Thyroid gland (tissue), 4 donors: ENCODE measurements at regions not wholly inside any gene's neighbourhood (a gene's known extent, or its start where the extent isn't known, plus 50 kb on each side); places are given as distances from the start of the nearest gene placed in this dataset.

Experiments
- POLR2A ChIP-seq, 2 donors: fragments of 450-650 bp; IDR thresholded peaks; one replicate each; pipeline ENCODE4 v1.6.1; 2017; ENCODE audit warnings: antibody characterized with exemption in 2 of 2, mild to moderate bottlenecking in 2 of 2, moderate library complexity in 1 of 2
- TF ChIP-seq, protein P1 (sequence below), 6 experiments: fragments of 200-600 bp in 3 of 6; fragments of 450-650 bp in 3 of 6; sonication (generic) in 3 of 6; IDR thresholded peaks; one replicate each; pipeline ENCODE4 v1.5.1; 2016 to 2019; ENCODE audit warnings: antibody characterized with exemption in 6 of 6, mild to moderate bottlenecking in 2 of 6, inconsistent platforms in 1 of 6, moderate library complexity in 1 of 6

DNA sequence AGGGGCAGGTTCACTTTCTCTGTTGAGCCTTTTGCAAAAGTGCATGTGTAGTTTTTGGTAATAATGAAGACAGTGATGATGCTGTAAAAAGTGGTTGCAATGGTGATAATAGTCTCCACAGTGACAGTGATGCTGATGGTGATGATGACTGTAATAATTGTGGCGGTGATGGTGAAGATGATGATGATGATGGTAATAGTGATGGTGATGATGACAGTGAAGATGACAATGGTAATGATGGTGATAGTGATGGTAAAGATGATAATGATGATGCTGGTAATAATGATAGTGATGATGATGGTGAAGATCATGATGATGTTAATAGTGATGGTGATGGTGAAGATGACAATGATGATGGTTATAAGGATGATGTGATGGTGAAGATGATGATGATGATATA, 67.7 kb upstream of the LRFN2 start:
- TF ChIP-seq, protein P1, sequence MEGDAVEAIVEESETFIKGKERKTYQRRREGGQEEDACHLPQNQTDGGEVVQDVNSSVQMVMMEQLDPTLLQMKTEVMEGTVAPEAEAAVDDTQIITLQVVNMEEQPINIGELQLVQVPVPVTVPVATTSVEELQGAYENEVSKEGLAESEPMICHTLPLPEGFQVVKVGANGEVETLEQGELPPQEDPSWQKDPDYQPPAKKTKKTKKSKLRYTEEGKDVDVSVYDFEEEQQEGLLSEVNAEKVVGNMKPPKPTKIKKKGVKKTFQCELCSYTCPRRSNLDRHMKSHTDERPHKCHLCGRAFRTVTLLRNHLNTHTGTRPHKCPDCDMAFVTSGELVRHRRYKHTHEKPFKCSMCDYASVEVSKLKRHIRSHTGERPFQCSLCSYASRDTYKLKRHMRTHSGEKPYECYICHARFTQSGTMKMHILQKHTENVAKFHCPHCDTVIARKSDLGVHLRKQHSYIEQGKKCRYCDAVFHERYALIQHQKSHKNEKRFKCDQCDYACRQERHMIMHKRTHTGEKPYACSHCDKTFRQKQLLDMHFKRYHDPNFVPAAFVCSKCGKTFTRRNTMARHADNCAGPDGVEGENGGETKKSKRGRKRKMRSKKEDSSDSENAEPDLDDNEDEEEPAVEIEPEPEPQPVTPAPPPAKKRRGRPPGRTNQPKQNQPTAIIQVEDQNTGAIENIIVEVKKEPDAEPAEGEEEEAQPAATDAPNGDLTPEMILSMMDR (IDR thresholded peaks at IDR 0.05) = no peak
- TF ChIP-seq POLR2A (IDR thresholded peaks at IDR 0.05) = no peak
